Erythroblast (primary cell): ENCODE measurements at regions not wholly inside any gene's neighbourhood (a gene's known extent, or its start where the extent isn't known, plus 50 kb on each side); places are given as distances from the start of the nearest gene placed in this dataset.

Experiments used
- DNase-seq, 2 experiments: peaks; one replicate each; lab custom pipeline; 2025; lab: John Stamatoyannopoulos, UW
- GATA1 ChIP-seq: IDR thresholded peaks from 2 replicates; pipeline ENCODE4 v1.6.1; 2011; ENCODE audit warnings: low read depth, mild to moderate bottlenecking, control low read depth, low read length, moderate library complexity
- POLR2A ChIP-seq: IDR thresholded peaks from 2 replicates; pipeline ENCODE4 v1.6.1; 2011; ENCODE audit warnings: mild to moderate bottlenecking, low read length

- TF ChIP-seq POLR2A (no peak), GATA1 (no peak)
- no peak for DNase-seq
Observed at GRCh38 chr10:111516144-111516543, 439.3 kb downstream of the ADRA2A start.

DNA sequence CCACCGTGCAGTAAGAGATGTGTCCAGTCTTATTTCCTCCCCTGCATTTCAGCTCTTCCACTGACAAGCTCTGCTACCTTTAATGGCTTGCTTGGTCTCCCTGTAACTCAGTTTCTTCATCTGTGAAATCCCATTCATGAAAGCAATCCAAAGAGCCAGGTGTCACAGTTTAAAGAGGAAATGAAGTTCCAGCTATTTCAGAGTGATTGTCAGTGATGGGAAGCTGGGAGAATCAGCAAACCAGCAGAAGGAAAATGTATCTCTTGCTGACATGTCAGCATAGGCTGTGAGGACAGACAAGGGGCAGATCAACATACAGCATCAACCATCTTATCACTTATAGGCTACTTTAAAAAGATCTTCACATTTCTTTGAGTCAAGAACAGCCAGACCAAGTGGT is 445.3 kb downstream of the ADRA2A start:
- DNase-seq, result no peak
- TF ChIP-seq POLR2A, result no peak
- no peak for TF ChIP-seq GATA1

- TF ChIP-seq GATA1, result no peak
- TF ChIP-seq POLR2A, result no peak
- no peak for DNase-seq
Observed at GRCh38 chr10:111522551-111522950, 445.7 kb downstream of the ADRA2A start.

GRCh38 chr10:111523016-111523415 is 446.2 kb downstream of the ADRA2A start:
- no peak for DNase-seq
- no peak for TF ChIP-seq POLR2A
- no peak for TF ChIP-seq GATA1

DNA sequence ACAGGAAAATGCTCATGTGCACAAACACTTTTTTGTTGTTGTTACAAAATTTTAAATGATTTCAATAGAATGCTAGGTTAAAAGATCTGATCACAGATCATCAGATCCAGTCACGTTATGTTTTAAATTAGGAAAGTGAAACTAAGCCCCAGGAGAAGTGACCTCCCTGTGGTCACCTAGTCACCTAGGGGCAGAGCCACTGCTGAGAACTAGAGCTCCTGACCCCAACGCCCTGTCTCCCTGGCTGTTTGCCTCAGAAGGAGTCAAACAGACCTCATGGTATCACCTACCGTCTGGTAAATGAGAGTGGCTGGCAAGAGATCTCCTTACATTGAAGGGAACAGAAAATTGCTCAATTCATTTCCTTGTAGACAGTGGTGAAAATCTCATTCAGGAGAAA is 447.3 kb downstream of the ADRA2A start:
- no peak for TF ChIP-seq GATA1
- no peak for TF ChIP-seq POLR2A
- DNase-seq, result no peak

GRCh38 chr10:111525696-111526095 is 448.9 kb downstream of the ADRA2A start:
- no peak for DNase-seq
- TF ChIP-seq POLR2A (no peak), GATA1 (no peak)

DNA sequence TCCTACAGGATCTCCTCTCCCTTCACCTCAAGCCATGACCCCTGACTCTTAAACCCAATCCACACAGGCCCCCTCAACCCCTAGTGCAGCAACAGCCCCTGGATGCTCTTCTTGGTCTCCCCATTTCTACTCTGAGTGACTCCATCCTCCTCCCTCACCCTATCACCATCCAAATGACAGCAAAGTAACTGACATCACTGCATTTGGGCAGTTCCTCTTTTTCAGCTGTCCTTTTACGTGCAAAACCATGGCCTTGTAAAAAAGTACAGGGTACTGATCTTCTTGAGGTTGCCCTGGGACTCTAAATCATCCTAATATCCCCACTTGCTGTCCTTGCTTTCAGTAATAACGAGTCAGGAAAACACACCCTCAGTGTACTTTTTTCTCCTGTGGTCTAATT is 454.9 kb downstream of the ADRA2A start:
- TF ChIP-seq POLR2A (no peak), GATA1 (no peak)
- no peak for DNase-seq

- TF ChIP-seq POLR2A, result no peak
- TF ChIP-seq GATA1, result no peak
- DNase-seq, result no peak
Observed at GRCh38 chr10:111532139-111532538, 455.3 kb downstream of the ADRA2A start.

GRCh38 chr10:111539246-111539645 is 462.4 kb downstream of the ADRA2A start:
- TF ChIP-seq GATA1, result no peak
- no peak for TF ChIP-seq POLR2A
- DNase-seq, result no peak

DNA sequence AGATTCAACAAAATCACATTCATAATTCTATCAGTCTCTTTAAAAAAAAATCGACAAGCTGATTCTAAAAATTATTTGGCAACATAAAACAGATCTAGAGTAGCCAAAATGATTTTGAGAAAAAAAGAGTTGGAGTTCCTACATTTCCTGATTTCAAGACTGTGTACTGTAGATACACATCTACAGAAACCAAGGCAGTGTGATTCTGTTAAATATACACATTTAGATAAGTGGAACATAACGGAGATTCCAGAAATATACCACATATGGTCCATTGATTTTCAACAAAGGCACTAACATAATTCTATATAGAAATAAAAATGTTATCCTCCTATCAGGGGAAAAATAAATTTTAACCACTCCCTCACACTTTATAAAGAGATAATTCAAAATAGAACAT is 467.0 kb downstream of the ADRA2A start:
- no peak for TF ChIP-seq GATA1
- TF ChIP-seq POLR2A, result no peak
- no peak for DNase-seq

DNA sequence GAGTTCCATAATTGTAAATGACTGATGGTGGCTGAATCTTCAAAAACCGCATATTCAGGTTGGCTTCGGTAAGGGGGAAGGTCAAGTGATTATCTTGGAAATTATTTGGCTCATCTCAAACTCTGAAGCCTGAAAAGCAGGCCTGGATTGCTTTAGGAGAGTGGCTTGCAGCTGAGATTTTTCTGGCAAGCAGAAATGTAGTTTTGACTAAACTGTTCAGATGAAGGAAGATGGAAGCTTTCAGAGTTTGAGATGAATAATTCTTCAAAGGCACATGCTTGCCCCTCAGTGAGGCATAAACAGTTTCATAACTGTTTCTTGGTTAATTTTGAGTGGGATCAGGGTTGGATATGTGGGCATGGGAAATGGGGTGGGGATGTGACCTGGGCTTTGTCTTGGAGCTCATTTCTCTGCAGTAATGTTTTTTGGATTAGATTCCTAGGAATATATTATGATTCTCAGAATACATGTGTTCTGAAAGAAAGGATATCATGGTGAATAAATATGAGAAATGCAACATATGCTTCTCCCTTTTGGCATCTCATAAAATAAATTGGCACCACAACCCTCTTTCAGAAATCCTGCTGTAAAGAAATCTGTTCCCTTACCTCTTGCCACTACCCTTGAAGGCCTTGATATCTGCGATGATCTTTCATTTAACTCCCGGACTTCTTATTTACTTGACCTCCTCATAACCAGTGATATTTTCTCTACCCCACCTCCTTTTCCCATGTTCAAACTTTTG is 469.2 kb downstream of the ADRA2A start:
- TF ChIP-seq GATA1 (no peak), POLR2A (no peak)
- no peak for DNase-seq

- TF ChIP-seq POLR2A (no peak), GATA1 (no peak)
- DNase-seq, result no peak
Observed at GRCh38 chr10:111548084-111548726, 471.4 kb downstream of the ADRA2A start.

DNA sequence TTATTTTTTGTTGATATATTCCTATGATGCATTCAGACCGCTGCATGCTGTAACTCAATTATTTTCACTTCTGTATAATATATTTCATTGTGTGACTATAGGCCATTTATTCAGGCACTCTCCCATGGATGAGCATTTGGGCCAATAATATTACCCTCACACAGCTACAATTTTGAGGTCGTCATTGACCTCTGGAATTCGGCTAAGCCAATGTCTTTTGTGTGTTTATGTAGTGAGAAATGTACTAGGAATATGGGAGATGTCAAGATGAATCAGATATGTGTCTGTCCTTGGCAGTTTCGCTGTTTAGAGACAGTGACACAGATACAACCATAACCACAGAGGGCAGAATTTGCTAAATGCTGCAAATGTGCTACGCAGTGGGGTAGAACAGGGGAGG is 474.2 kb downstream of the ADRA2A start:
- no peak for TF ChIP-seq GATA1
- no peak for TF ChIP-seq POLR2A
- DNase-seq, result no peak

DNA sequence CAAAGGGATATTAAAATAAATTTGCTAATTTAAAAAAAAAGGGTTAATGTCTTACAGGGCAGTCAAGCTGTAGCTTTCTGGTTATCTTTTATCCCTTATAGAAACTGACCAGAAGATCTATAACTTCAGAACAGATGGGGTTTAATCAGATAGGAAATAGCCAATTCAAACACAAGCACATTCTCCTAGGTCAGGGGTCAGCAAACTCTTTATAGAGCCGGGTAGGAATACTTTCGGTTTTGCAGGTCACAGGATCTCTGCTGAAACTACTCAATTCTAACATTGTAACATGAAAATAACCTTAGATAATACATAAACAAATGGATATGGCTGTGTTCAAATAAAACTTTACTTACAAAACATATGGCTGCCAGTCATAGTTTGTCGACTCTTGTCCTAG is 479.8 kb downstream of the ADRA2A start:
- TF ChIP-seq GATA1, result no peak
- no peak for TF ChIP-seq POLR2A
- DNase-seq, result no peak
